ENCODE measurements at regions not wholly inside any gene's neighbourhood (a gene's known extent, or its start where the extent isn't known, plus 50 kb on each side); places are given as distances from the start of the nearest gene placed in this dataset.

GRCh38 chr9:8252445-8252844 lies 452.9 kb upstream of the DMAC1 start:
- DNase-seq (ENCODE audit: low read depth) = no peak
- H3K4me3 ChIP-seq (ENCODE audit: low read depth, low read length) = no peak overlapping the region
- no peak for TF ChIP-seq CTCF (conservative IDR thresholded peaks at IDR 0.05; ENCODE audit: low read depth, low read length)

GRCh38 chr9:8251566-8251965 lies 452.0 kb upstream of the DMAC1 start:
- no peak overlapping the region for H3K4me3 ChIP-seq (ENCODE audit: low read depth, low read length)
- TF ChIP-seq CTCF (conservative IDR thresholded peaks at IDR 0.05; ENCODE audit: low read depth, low read length) = no peak
- DNase-seq (ENCODE audit: low read depth) = no peak

- no peak for DNase-seq (ENCODE audit: low read depth)
- TF ChIP-seq CTCF (conservative IDR thresholded peaks at IDR 0.05; ENCODE audit: low read depth, low read length) = no peak
- no peak overlapping the region for H3K4me3 ChIP-seq (ENCODE audit: low read depth, low read length)
Measured at GRCh38 chr9:8244505-8245092, 445.0 kb upstream of the DMAC1 start.

- H3K4me3 ChIP-seq (ENCODE audit: low read depth, low read length) = no peak overlapping the region
- no peak for TF ChIP-seq CTCF (conservative IDR thresholded peaks at IDR 0.05; ENCODE audit: low read depth, low read length)
- no peak for DNase-seq (ENCODE audit: low read depth)
Measured at GRCh38 chr9:8241201-8241600, 441.6 kb upstream of the DMAC1 start.

- no peak for DNase-seq (ENCODE audit: low read depth)
Measured at GRCh38 chr9:8237096-8237495, 437.5 kb upstream of the DMAC1 start.

GRCh38 chr9:8235489-8235888 lies 435.9 kb upstream of the DMAC1 start:
- no peak overlapping the region for H3K4me3 ChIP-seq (ENCODE audit: low read depth, low read length)
- TF ChIP-seq CTCF (conservative IDR thresholded peaks at IDR 0.05; ENCODE audit: low read depth, low read length) = no peak
- no peak for DNase-seq (ENCODE audit: low read depth)

More at GRCh38 chr9:8237096-8237495, 437.5 kb upstream of the DMAC1 start:
- TF ChIP-seq CTCF (conservative IDR thresholded peaks at IDR 0.05; ENCODE audit: low read depth, low read length) = no peak
- H3K4me3 ChIP-seq (ENCODE audit: low read depth, low read length) = no peak overlapping the region

GRCh38 chr9:8234316-8234715 lies 434.7 kb upstream of the DMAC1 start:
- no peak for DNase-seq (ENCODE audit: low read depth)
- no peak overlapping the region for H3K4me3 ChIP-seq (ENCODE audit: low read depth, low read length)
- TF ChIP-seq CTCF (conservative IDR thresholded peaks at IDR 0.05; ENCODE audit: low read depth, low read length) = no peak

Data from choroid plexus epithelial cell (primary cell).